Hepatocyte (in vitro differentiated cells): ENCODE measurements at regions not wholly inside any gene's neighbourhood (a gene's known extent, or its start where the extent isn't known, plus 50 kb on each side); places are given as distances from the start of the nearest gene placed in this dataset.
"Not testable (repeated sequence)": the region's sequence is repeated elsewhere in the genome, so short reads cannot be mapped to it uniquely, and the experiment has no call there.

Source experiments
- DNase-seq: peaks from one replicate; pipeline ENCODE4 v3.0.0-alpha.2; 2016; ENCODE audit warnings: low spot score
- H2AFZ ChIP-seq: fragments of 200-600 bp; sonication (generic); 2 replicates; pipeline ENCODE4 v1.6.0; 2016; ENCODE audit warnings: antibody characterized with exemption, mild to moderate bottlenecking
- H3K27ac ChIP-seq: fragments of 200-600 bp; sonication (generic); 2 replicates; pipeline ENCODE4 v1.5.1; 2016; ENCODE audit warnings: mild to moderate bottlenecking
- H3K27me3 ChIP-seq: fragments of 200-600 bp; sonication (generic); 2 replicates; pipeline ENCODE4 v1.6.1; 2016
- H3K36me3 ChIP-seq: fragments of 200-600 bp; sonication (generic); replicated peaks from 2 replicates; pipeline ENCODE4 v1.5.1; 2016; ENCODE audit warnings: low read depth; ENCODE audit not compliant: insufficient read depth
- H3K4me1 ChIP-seq: fragments of 200-600 bp; sonication (generic); 2 replicates; pipeline ENCODE4 v1.5.1; 2016; ENCODE audit warnings: mild to moderate bottlenecking, moderate library complexity; ENCODE audit not compliant: insufficient read depth
- H3K4me2 ChIP-seq: fragments of 200-600 bp; sonication (generic); 2 replicates; pipeline ENCODE4 v1.6.0; 2016
- H3K4me3 ChIP-seq: fragments of 200-600 bp; sonication (generic); 2 replicates; pipeline ENCODE4 v1.5.1; 2016; ENCODE audit warnings: mild to moderate bottlenecking
- H3K79me2 ChIP-seq: fragments of 200-600 bp; sonication (generic); 2 replicates; pipeline ENCODE4 v1.6.0; 2017; ENCODE audit warnings: mild to moderate bottlenecking
- H3K9me2 ChIP-seq: fragments of 200-600 bp; sonication (generic); replicated peaks from 2 replicates; pipeline ENCODE4 v1.6.0; 2017; ENCODE audit warnings: mild to moderate bottlenecking; ENCODE audit not compliant: insufficient read depth
- H3K9me3 ChIP-seq: fragments of 200-600 bp; sonication (generic); 2 replicates; pipeline ENCODE4 v1.5.1; 2016; ENCODE audit warnings: low read depth, mild to moderate bottlenecking
- H4K20me1 ChIP-seq: fragments of 200-600 bp; sonication (generic); 2 replicates; pipeline ENCODE4 v1.6.0; 2016; ENCODE audit warnings: mild to moderate bottlenecking; ENCODE audit not compliant: insufficient read depth, poor library complexity, severe bottlenecking
- CTCF ChIP-seq: fragments of 200-600 bp; sonication (generic); IDR thresholded peaks from 2 replicates; pipeline ENCODE4 v1.5.1; 2016; ENCODE audit warnings: antibody characterized with exemption, mild to moderate bottlenecking; ENCODE audit not compliant: poor library complexity
- EZH2 ChIP-seq: fragments of 200-600 bp; sonication (generic); IDR thresholded peaks from 2 replicates; pipeline ENCODE4 v1.6.1; 2016; ENCODE audit warnings: antibody characterized with exemption, mild to moderate bottlenecking, borderline replicate concordance
- EZH2phosphoT487 ChIP-seq: fragments of 200-600 bp; sonication (generic); IDR thresholded peaks from one replicate; pipeline ENCODE4 v1.6.1; 2018; ENCODE audit warnings: antibody characterized with exemption, mild to moderate bottlenecking, low read depth, moderate library complexity; ENCODE audit not compliant: unreplicated experiment, severe bottlenecking
- WGBS: methylation state at CpG from one replicate; pipeline ENCODE4 v1.1.6; 2016; ENCODE audit warnings: low lambda C conversion rate; ENCODE audit errors: missing lambda C conversion rate; 5-methylcytosine and 5-hydroxymethylcytosine counted together

GRCh38 chr11:38640854-38641253 lies 2042.8 kb upstream of the RAG2 start:
- Histone ChIP-seq H3K27ac (no peak overlapping the region), H3K9me2 (no peaks in the 10 kb centered on the region), H2AFZ (no peak overlapping the region), H3K4me3 (no peak overlapping the region), H3K9me3 (no peaks in the 10 kb centered on the region), H3K4me1 (no peaks in the 10 kb centered on the region), H4K20me1 (no peaks in the 10 kb centered on the region), H3K36me3 (no peaks in the 10 kb centered on the region), H3K79me2 (no peaks in the 10 kb centered on the region), H3K4me2 (no peak overlapping the region), H3K27me3 (no peaks in the 10 kb centered on the region)
- WGBS, result 94% methylated on average over 1 of the region's 1 CpG
- TF ChIP-seq CTCF (no peak), EZH2phosphoT487 (no peak), EZH2 (no peak)
- DNase-seq, result no peak

- Histone ChIP-seq H3K9me3 (no peaks in the 10 kb centered on the region), H3K79me2 (no peaks in the 10 kb centered on the region), H3K9me2 (no peaks in the 10 kb centered on the region), H3K27ac (no peak overlapping the region), H2AFZ (no peak overlapping the region), H3K36me3 (no peaks in the 10 kb centered on the region), H3K27me3 (no peaks in the 10 kb centered on the region), H3K4me3 (no peak overlapping the region), H3K4me1 (no peaks in the 10 kb centered on the region), H3K4me2 (no peak overlapping the region), H4K20me1 (no peaks in the 10 kb centered on the region)
- DNase-seq, result no peak
- TF ChIP-seq EZH2phosphoT487 (no peak), EZH2 (no peak), CTCF (no peak)
Measured at GRCh38 chr11:38612701-38613100, 2014.7 kb upstream of the RAG2 start.

- not testable (repeated sequence) for H3K27me3 ChIP-seq, H3K4me2 ChIP-seq, H2AFZ ChIP-seq, H3K9me2 ChIP-seq, H4K20me1 ChIP-seq, H3K4me3 ChIP-seq, H3K36me3 ChIP-seq, DNase-seq, H3K4me1 ChIP-seq, H3K9me3 ChIP-seq, H3K79me2 ChIP-seq, H3K27ac ChIP-seq
- 79% methylated on average over 2 of the region's 2 CpGs for WGBS
Measured at GRCh38 chr11:38601371-38601770, 2003.3 kb upstream of the RAG2 start.

GRCh38 chr11:38598418-38598817 lies 2000.4 kb upstream of the RAG2 start:
- H3K9me3 ChIP-seq, result no peaks in the 10 kb centered on the region
- H3K9me2 ChIP-seq, result no peaks in the 10 kb centered on the region
- TF ChIP-seq EZH2phosphoT487, result no peak
- no peak for TF ChIP-seq EZH2
- H3K79me2 ChIP-seq, result no peaks in the 10 kb centered on the region
- H3K27me3 ChIP-seq, result no peaks in the 10 kb centered on the region
- no peak overlapping the region for H2AFZ ChIP-seq
- H4K20me1 ChIP-seq, result no peaks in the 10 kb centered on the region
- WGBS, result 67% methylated on average over 6 of the region's 6 CpGs
- no peak overlapping the region for H3K4me3 ChIP-seq
- H3K4me1 ChIP-seq, result no peaks in the 10 kb centered on the region
- no peak overlapping the region for H3K27ac ChIP-seq
- no peak for DNase-seq
- H3K4me2 ChIP-seq, result no peak overlapping the region
- no peaks in the 10 kb centered on the region for H3K36me3 ChIP-seq

- not testable (repeated sequence) for H3K9me3 ChIP-seq, H3K4me3 ChIP-seq, H4K20me1 ChIP-seq, H3K9me2 ChIP-seq, H3K4me1 ChIP-seq, H3K79me2 ChIP-seq, DNase-seq, H3K4me2 ChIP-seq, H3K36me3 ChIP-seq, H3K27me3 ChIP-seq, H3K27ac ChIP-seq, H2AFZ ChIP-seq
- 96% methylated on average over 13 of the region's 13 CpGs for WGBS
Measured at GRCh38 chr11:38595359-38596016, 1997.5 kb upstream of the RAG2 start.
